Brain microvascular endothelial cell (primary cell): ENCODE measurements at regions not wholly inside any gene's neighbourhood (a gene's known extent, or its start where the extent isn't known, plus 50 kb on each side); places are given as distances from the start of the nearest gene placed in this dataset.

Experiments
- DNase-seq: peaks from one replicate; pipeline ENCODE4 v3.0.0-alpha.2; 2020
- H3K27ac ChIP-seq: fragments of 250-450 bp; sonication (Bioruptor Pico); 2 replicates; pipeline ENCODE4 v1.5.1; 2020; ENCODE audit warnings: mild to moderate bottlenecking, moderate library complexity
- H3K27me3 ChIP-seq: fragments of 250-450 bp; sonication (Bioruptor Pico); replicated peaks from 2 replicates; pipeline ENCODE4 v1.5.1; 2020; ENCODE audit warnings: mild to moderate bottlenecking
- H3K36me3 ChIP-seq: fragments of 250-450 bp; sonication (Bioruptor Pico); replicated peaks from 2 replicates; pipeline ENCODE4 v1.5.1; 2020; ENCODE audit warnings: mild to moderate bottlenecking
- H3K4me3 ChIP-seq: 2 replicates; pipeline ENCODE4 v1.5.1; 2011; ENCODE audit warnings: low read depth, mild to moderate bottlenecking, control low read depth, low read length, moderate library complexity
- CTCF ChIP-seq: IDR thresholded peaks from 2 replicates; pipeline ENCODE4 v1.5.1; 2011; ENCODE audit warnings: low read depth, mild to moderate bottlenecking, moderate library complexity, low read length, control low read depth, inconsistent platforms; ENCODE audit errors: missing control alignments
- in situ Hi-C: cut with HindIII; loops from 2 replicates; pipeline ENCODE4 v1.10.0; 2017; ENCODE audit warnings: low sequenced_read_pairs, low pct_ligation_motif_present

- H3K36me3 ChIP-seq: no peaks in the 10 kb centered on the region
- in situ Hi-C loops: no loop called here
- no peak overlapping the region for H3K4me3 ChIP-seq
- no peak for DNase-seq
- no peak overlapping the region for H3K27ac ChIP-seq
- no peaks in the 10 kb centered on the region for H3K27me3 ChIP-seq
- TF ChIP-seq CTCF: no peak
Observed at GRCh38 chr15:31262143-31262530, 64.5 kb upstream of the KLF13 start.

- no peak for DNase-seq
- Histone ChIP-seq H3K27me3 (no peaks in the 10 kb centered on the region), H3K27ac (no peak overlapping the region), H3K4me3 (no peak overlapping the region), H3K36me3 (no peaks in the 10 kb centered on the region)
- in situ Hi-C loops: no loop called here
- no peak for TF ChIP-seq CTCF
Observed at GRCh38 chr15:31262901-31263671, 63.5 kb upstream of the KLF13 start.

- H3K27ac ChIP-seq: no peak overlapping the region
- TF ChIP-seq CTCF: no peak
- DNase-seq: no peak
- in situ Hi-C loops: no loop called here
- H3K36me3 ChIP-seq: no peaks in the 10 kb centered on the region
- H3K27me3 ChIP-seq: no peaks in the 10 kb centered on the region
- H3K4me3 ChIP-seq: no peak overlapping the region
Observed at GRCh38 chr15:31263751-31264558, 62.7 kb upstream of the KLF13 start.

- Histone ChIP-seq H3K27ac (no peak overlapping the region), H3K4me3 (no peak overlapping the region), H3K27me3 (no peaks in the 10 kb centered on the region), H3K36me3 (no peaks in the 10 kb centered on the region)
- in situ Hi-C loops: no loop called here
- TF ChIP-seq CTCF: no peak
- DNase-seq: no peak
Observed at GRCh38 chr15:31264559-31265089, 62.0 kb upstream of the KLF13 start.

- in situ Hi-C loops: no loop called here
- H3K27me3 ChIP-seq: no peaks in the 10 kb centered on the region
- no peak for DNase-seq
- H3K27ac ChIP-seq: no peak overlapping the region
- H3K36me3 ChIP-seq: no peaks in the 10 kb centered on the region
- no peak for TF ChIP-seq CTCF
- H3K4me3 ChIP-seq: no peak overlapping the region
Observed at GRCh38 chr15:31265090-31265870, 61.4 kb upstream of the KLF13 start.
